Central memory CD8-positive, alpha-beta T cell (primary cell): ENCODE measurements at regions not wholly inside any gene's neighbourhood (a gene's known extent, or its start where the extent isn't known, plus 50 kb on each side); places are given as distances from the start of the nearest gene placed in this dataset.

Source experiments
- ATAC-seq: fragments of 150-1000 bp; cut with Tn5 transposase; replicated peaks from 2 replicates; pipeline ENCODE4 v1.10.0; 2022; ENCODE audit warnings: mild to moderate bottlenecking, moderate FRiP score, moderate number of reproducible peaks; ENCODE audit not compliant: poor library complexity, severe bottlenecking; ENCODE audit errors: extremely low read depth
- DNase-seq, 2 donors: peaks; one replicate each; pipeline ENCODE4 v3.0.0; 2021; ENCODE audit warnings: low spot score in 2 of 2
- H3K27ac Mint-ChIP-seq: one replicate; pipeline ENCODE4 v1.8.0; 2022; ENCODE audit warnings: low read depth, mild to moderate bottlenecking, moderate library complexity, mixed read lengths
- H3K27me3 Mint-ChIP-seq: one replicate; pipeline ENCODE4 v1.8.0; 2022; ENCODE audit warnings: mixed read lengths
- H3K36me3 Mint-ChIP-seq: one replicate; pipeline ENCODE4 v1.8.0; 2022; ENCODE audit warnings: mild to moderate bottlenecking, moderate library complexity, mixed read lengths; ENCODE audit not compliant: insufficient read depth
- H3K4me1 Mint-ChIP-seq: one replicate; pipeline ENCODE4 v1.8.0; 2022; ENCODE audit warnings: mixed read lengths
- H3K4me3 Mint-ChIP-seq: one replicate; pipeline ENCODE4 v1.8.0; 2022; ENCODE audit warnings: mild to moderate bottlenecking, moderate library complexity, mixed read lengths
- H3K9me3 Mint-ChIP-seq: one replicate; pipeline ENCODE4 v1.8.0; 2022; ENCODE audit warnings: mixed read lengths

GRCh38 chr13:65882810-65883209, 1347.3 kb downstream of the PCDH9 start:
- Mint-ChIP-seq H3K27me3 (no peaks in the 10 kb centered on the region), H3K27ac (no peak overlapping the region)
- ATAC-seq = no peak

DNA sequence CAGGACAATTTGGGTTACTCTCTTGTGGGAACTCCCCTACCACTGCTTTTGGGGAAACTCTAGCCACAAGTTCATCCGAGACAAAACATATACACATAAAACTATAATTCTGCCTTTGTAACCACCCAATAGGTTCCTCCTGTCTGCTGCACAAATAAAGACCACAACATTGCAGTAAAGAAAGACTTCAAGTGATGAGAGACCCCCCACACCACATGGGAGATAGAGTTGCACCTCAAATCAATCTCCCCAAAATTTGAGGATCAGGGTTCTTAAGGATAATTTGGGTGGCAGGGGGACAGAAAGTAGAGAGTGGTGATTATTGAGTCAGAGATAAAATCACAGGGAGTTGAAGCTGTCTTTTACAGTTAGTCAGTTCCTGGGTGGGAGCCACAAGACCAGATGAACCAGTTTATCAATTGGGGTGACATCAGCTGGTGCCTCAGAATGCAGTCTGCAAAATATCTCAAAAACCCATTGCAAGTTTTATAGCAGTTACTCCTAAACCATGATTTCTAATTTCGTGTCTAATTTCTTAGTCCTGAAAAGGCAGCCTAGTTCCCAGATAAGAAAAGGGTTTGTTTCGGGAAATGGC, 1348.5 kb downstream of the PCDH9 start:
- DNase-seq (no peak), ATAC-seq (no peak)
- Mint-ChIP-seq H3K36me3 (no peaks in the 10 kb centered on the region), H3K27ac (no peak overlapping the region), H3K9me3 (no peaks in the 10 kb centered on the region), H3K4me1 (no peaks in the 10 kb centered on the region), H3K4me3 (no peak overlapping the region), H3K27me3 (no peaks in the 10 kb centered on the region)

More at GRCh38 chr13:65882810-65883209, 1347.3 kb downstream of the PCDH9 start:
- Mint-ChIP-seq H3K9me3 (peaks cover 7% of the 10 kb centered on the region), H3K36me3 (no peaks in the 10 kb centered on the region), H3K4me1 (no peaks in the 10 kb centered on the region), H3K4me3 (no peak overlapping the region)
- no peak for DNase-seq

- peaks cover 25% of the 10 kb centered on the region for H3K9me3 Mint-ChIP-seq
- no peak overlapping the region for H3K27ac Mint-ChIP-seq
- no peak for DNase-seq
- no peaks in the 10 kb centered on the region for H3K36me3 Mint-ChIP-seq
- ATAC-seq = no peak
- no peaks in the 10 kb centered on the region for H3K4me1 Mint-ChIP-seq
- no peaks in the 10 kb centered on the region for H3K27me3 Mint-ChIP-seq
- H3K4me3 Mint-ChIP-seq = no peak overlapping the region
Observed at GRCh38 chr13:65875031-65875430, 1355.1 kb downstream of the PCDH9 start.

DNA sequence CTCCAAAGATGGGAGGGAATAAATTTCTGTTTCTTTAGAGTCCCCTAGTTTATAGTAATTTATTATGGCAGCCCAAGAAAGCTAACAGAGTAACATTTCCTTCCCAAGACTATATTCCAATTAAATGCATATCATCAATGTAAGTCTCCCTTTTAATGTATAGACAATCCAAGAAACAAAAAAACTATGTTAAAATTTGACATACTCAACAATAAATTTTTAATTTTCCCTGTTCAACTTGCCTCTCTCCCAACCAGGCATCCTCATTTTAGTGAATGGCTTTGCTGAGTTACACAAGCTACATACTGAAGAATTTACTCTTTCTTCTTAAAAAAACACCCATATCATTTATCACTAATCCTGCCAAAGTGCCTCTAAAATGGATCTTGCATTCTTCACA, 1357.7 kb downstream of the PCDH9 start:
- H3K27me3 Mint-ChIP-seq = no peaks in the 10 kb centered on the region
- no peak overlapping the region for H3K4me3 Mint-ChIP-seq
- DNase-seq = no peak
- H3K27ac Mint-ChIP-seq = no peak overlapping the region
- no peaks in the 10 kb centered on the region for H3K4me1 Mint-ChIP-seq
- ATAC-seq = no peak
- peaks cover 28% of the 10 kb centered on the region for H3K9me3 Mint-ChIP-seq
- peaks cover under 1% of the 10 kb centered on the region for H3K36me3 Mint-ChIP-seq

GRCh38 chr13:65868884-65869283, 1361.3 kb downstream of the PCDH9 start:
- ATAC-seq (no peak), DNase-seq (no peak)
- Mint-ChIP-seq H3K27me3 (no peaks in the 10 kb centered on the region), H3K4me3 (no peak overlapping the region), H3K36me3 (peaks cover 2% of the 10 kb centered on the region), H3K4me1 (no peaks in the 10 kb centered on the region), H3K27ac (no peak overlapping the region), H3K9me3 (peaks cover 33% of the 10 kb centered on the region)

- Mint-ChIP-seq H3K27me3 (no peaks in the 10 kb centered on the region), H3K4me3 (no peak overlapping the region), H3K36me3 (peaks cover 2% of the 10 kb centered on the region), H3K9me3 (peaks cover 32% of the 10 kb centered on the region), H3K4me1 (no peaks in the 10 kb centered on the region), H3K27ac (no peak overlapping the region)
- no peak for DNase-seq
- no peak for ATAC-seq
Observed at GRCh38 chr13:65868099-65868498, 1362.0 kb downstream of the PCDH9 start.

- Mint-ChIP-seq H3K4me3 (no peak overlapping the region), H3K27me3 (no peaks in the 10 kb centered on the region), H3K36me3 (peaks cover 2% of the 10 kb centered on the region), H3K9me3 (peaks cover 15% of the 10 kb centered on the region), H3K27ac (no peak overlapping the region), H3K4me1 (no peaks in the 10 kb centered on the region)
- DNase-seq = no peak
- ATAC-seq = no peak
Observed at GRCh38 chr13:65866138-65866537, 1364.0 kb downstream of the PCDH9 start.

DNA sequence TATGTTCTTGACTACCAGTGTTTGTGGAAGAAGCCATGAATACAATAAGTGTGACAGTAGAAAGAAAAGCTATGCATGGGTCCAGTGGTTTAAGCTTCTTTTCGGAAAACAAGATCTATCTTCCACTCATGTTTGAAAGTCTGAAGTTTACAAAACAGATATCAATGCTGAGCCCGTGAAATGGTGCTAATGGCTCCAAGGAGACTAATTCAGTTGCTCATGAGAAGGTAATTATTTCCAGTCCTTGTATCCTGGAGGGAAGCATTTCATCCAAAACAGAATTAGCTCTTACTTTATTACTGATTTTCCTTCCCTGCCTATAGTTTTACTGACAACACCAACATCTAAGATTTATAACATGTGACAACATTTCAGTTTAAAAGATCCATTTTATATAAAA, 1364.9 kb downstream of the PCDH9 start:
- no peak for ATAC-seq
- DNase-seq = no peak
- H3K4me1 Mint-ChIP-seq = no peaks in the 10 kb centered on the region
- H3K36me3 Mint-ChIP-seq = peaks cover 2% of the 10 kb centered on the region
- H3K9me3 Mint-ChIP-seq = peaks cover 13% of the 10 kb centered on the region
- no peak overlapping the region for H3K27ac Mint-ChIP-seq
- H3K4me3 Mint-ChIP-seq = no peak overlapping the region
- H3K27me3 Mint-ChIP-seq = no peaks in the 10 kb centered on the region

DNA sequence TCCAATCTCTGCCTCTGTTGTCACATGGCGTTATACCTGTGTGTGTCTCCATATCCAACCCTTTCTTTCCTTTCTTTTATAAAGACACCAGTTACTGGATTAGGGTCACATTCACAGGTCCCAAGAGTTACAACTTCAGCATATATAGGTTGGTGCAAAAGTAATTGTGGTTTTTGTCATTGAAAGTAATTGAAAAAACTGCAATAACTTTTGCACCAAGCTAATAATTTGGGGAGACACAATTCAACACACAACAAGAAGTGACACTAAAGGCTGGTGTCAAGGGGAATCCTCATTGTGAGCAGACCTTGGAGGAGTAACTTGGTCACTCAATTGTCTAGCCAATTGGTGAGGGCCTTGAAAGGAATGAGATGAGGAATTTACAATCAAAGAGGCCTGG, 1366.1 kb downstream of the PCDH9 start:
- Mint-ChIP-seq H3K4me3 (no peak overlapping the region), H3K27ac (no peak overlapping the region), H3K9me3 (peaks cover 13% of the 10 kb centered on the region), H3K27me3 (no peaks in the 10 kb centered on the region), H3K4me1 (no peaks in the 10 kb centered on the region), H3K36me3 (peaks cover 2% of the 10 kb centered on the region)
- ATAC-seq (no peak), DNase-seq (no peak)

GRCh38 chr13:65860306-65860705, 1369.8 kb downstream of the PCDH9 start:
- H3K27ac Mint-ChIP-seq = no peak overlapping the region
- no peaks in the 10 kb centered on the region for H3K36me3 Mint-ChIP-seq
- no peak overlapping the region for H3K4me3 Mint-ChIP-seq

DNA sequence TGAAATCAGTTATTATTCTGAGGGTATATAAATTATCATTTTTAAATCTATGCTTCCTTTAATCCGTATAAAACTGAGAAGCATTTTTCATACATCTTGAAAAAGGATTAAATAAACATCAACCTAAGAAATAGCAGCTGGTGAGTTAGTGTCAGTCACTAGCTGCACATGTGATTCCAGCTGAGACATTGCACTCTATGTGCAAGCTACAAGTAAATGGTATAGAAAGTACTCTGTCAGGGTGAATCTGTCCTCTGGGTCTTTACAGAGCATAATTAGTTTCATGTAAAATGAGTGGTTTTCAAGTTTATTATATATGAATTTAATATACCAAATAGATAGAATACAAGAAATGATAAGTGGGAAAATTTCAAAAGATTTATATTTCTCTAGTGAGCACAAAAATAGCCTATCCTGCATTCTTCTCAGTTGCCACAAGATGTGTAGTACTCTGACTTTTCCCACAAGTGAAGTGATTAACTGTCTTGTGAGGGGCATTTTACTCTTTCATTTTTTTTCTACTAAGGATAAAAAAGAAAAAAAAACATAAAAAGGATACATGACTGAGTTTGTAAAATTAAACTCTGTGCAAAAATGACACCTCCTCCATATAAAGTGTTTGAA, 1372.1 kb downstream of the PCDH9 start:
- Mint-ChIP-seq H3K36me3 (no peaks in the 10 kb centered on the region), H3K4me1 (no peaks in the 10 kb centered on the region), H3K27ac (no peak overlapping the region), H3K27me3 (no peaks in the 10 kb centered on the region), H3K4me3 (no peak overlapping the region), H3K9me3 (peaks cover 7% of the 10 kb centered on the region)
- ATAC-seq = no peak
- DNase-seq = no peak

More at GRCh38 chr13:65860306-65860705, 1369.8 kb downstream of the PCDH9 start:
- DNase-seq (no peak), ATAC-seq (no peak)
- H3K27me3 Mint-ChIP-seq = no peaks in the 10 kb centered on the region
- peaks cover 2% of the 10 kb centered on the region for H3K9me3 Mint-ChIP-seq
- no peaks in the 10 kb centered on the region for H3K4me1 Mint-ChIP-seq

DNA sequence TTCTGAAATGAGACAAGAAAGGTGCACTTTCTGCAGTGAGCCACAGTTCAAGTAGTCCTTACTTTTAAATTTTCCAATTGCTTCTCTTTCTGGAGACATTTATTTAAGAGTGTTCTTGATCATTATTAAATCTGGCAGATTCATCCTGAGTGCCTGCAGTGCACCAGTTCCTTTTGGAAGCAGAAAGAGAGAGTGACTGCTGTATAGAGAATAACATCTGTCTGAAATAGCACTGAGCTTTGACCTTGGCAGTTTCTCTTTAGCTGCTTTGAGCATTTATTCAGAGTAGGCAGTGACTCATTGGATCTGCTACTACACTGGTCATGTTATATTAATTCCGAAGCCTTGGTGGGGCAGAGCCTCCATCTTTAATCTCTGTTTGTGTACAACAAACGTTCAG, 1373.7 kb downstream of the PCDH9 start:
- H3K4me1 Mint-ChIP-seq = no peaks in the 10 kb centered on the region
- H3K4me3 Mint-ChIP-seq = no peak overlapping the region
- DNase-seq (no peak), ATAC-seq (no peak)
- H3K27ac Mint-ChIP-seq = no peak overlapping the region
- H3K9me3 Mint-ChIP-seq = peaks cover 7% of the 10 kb centered on the region
- H3K36me3 Mint-ChIP-seq = no peaks in the 10 kb centered on the region
- H3K27me3 Mint-ChIP-seq = no peaks in the 10 kb centered on the region

- Mint-ChIP-seq H3K4me3 (no peak overlapping the region), H3K36me3 (no peaks in the 10 kb centered on the region), H3K9me3 (peaks cover 7% of the 10 kb centered on the region), H3K27ac (no peak overlapping the region), H3K4me1 (no peaks in the 10 kb centered on the region), H3K27me3 (no peaks in the 10 kb centered on the region)
- ATAC-seq (no peak), DNase-seq (no peak)
Observed at GRCh38 chr13:65855242-65855805, 1374.8 kb downstream of the PCDH9 start.
